ENCODE measurements at regions not wholly inside any gene's neighbourhood (a gene's known extent, or its start where the extent isn't known, plus 50 kb on each side); places are given as distances from the start of the nearest gene placed in this dataset.

GRCh38 chr1:187411118-187411517 is 582.4 kb downstream of the PLA2G4A start:
- Histone ChIP-seq H3K9me3 (ENCODE audit: control insufficient read depth, insufficient read depth, low read length) (no peaks in the 10 kb centered on the region), H3K27me3 (ENCODE audit: control insufficient read depth, insufficient read depth, low read length) (no peaks in the 10 kb centered on the region), H3K27ac (ENCODE audit: low read length) (no peak overlapping the region), H3K4me3 (ENCODE audit: low read length) (no peak overlapping the region), H3K4me1 (ENCODE audit: control insufficient read depth, insufficient read depth, low read length) (no peaks in the 10 kb centered on the region), H3K36me3 (ENCODE audit: control insufficient read depth, insufficient read depth, low read length) (no peaks in the 10 kb centered on the region)
- no peak for DNase-seq (ENCODE audit: low read depth, low spot score)
- no CpG with 5 or more reads among the region's 3 CpGs for WGBS (ENCODE audit: insufficient coverage, insufficient read length)

GRCh38 chr1:187413405-187414169 is 584.8 kb downstream of the PLA2G4A start:
- no peaks in the 10 kb centered on the region for H3K27me3 ChIP-seq (ENCODE audit: control insufficient read depth, insufficient read depth, low read length)
- no peaks in the 10 kb centered on the region for H3K9me3 ChIP-seq (ENCODE audit: control insufficient read depth, insufficient read depth, low read length)
- H3K4me1 ChIP-seq (ENCODE audit: control insufficient read depth, insufficient read depth, low read length), result no peaks in the 10 kb centered on the region
- WGBS (ENCODE audit: insufficient coverage, insufficient read length), result no CpG with 5 or more reads among the region's 2 CpGs
- no peak for DNase-seq (ENCODE audit: low read depth, low spot score)
- H3K27ac ChIP-seq (ENCODE audit: low read length), result no peak overlapping the region
- H3K36me3 ChIP-seq (ENCODE audit: control insufficient read depth, insufficient read depth, low read length), result no peaks in the 10 kb centered on the region
- H3K4me3 ChIP-seq (ENCODE audit: low read length), result no peak overlapping the region

DNA sequence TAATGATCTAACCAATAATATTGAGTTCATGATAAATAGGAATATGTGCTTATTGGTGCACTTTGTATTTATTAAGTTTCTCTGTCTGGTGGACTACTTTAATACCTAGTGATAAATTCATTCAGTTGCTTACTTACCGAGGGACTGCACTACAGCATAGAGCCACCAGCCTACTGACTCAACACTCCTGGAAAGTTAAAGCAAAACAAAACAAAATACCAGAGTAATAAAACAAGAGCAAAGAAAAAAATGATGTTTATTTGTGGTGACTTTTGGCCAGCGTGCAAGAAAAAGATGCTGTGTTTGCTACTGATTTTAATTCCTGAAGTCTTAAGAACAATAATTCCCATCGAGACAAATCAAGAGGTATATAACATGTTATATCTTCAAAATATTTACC is 586.3 kb downstream of the PLA2G4A start:
- no peak for DNase-seq (ENCODE audit: low read depth, low spot score)
- Histone ChIP-seq H3K4me1 (ENCODE audit: control insufficient read depth, insufficient read depth, low read length) (no peaks in the 10 kb centered on the region), H3K9me3 (ENCODE audit: control insufficient read depth, insufficient read depth, low read length) (no peaks in the 10 kb centered on the region), H3K4me3 (ENCODE audit: low read length) (no peak overlapping the region), H3K27ac (ENCODE audit: low read length) (no peak overlapping the region), H3K27me3 (ENCODE audit: control insufficient read depth, insufficient read depth, low read length) (no peaks in the 10 kb centered on the region), H3K36me3 (ENCODE audit: control insufficient read depth, insufficient read depth, low read length) (no peaks in the 10 kb centered on the region)
- WGBS (ENCODE audit: insufficient coverage, insufficient read length), result no CpG with 5 or more reads among the region's 3 CpGs

DNA sequence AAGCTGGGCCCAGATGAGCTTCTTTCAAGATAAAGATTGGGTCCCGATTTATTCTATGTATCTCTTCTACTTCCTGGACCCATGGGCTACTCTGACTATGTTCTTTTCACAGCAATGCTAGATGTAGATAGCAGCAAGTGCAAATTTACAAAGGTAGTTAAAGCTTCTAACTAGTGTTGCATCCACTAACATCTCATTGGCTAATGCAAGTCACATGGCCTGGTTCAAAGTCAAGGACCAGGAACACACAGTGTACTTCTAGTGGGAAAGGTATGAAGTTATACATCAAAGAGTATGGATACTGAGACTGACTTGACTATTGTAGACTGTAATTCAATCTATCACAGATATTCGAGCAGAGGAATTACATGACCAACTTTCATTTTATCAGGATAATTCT is 588.8 kb downstream of the PLA2G4A start:
- H3K4me3 ChIP-seq (ENCODE audit: low read length), result no peak overlapping the region
- whole genome bisulfite sequencing (ENCODE audit: insufficient coverage, insufficient read length), result no CpG with 5 or more reads among the region's 2 CpGs
- no peaks in the 10 kb centered on the region for H3K9me3 ChIP-seq (ENCODE audit: control insufficient read depth, insufficient read depth, low read length)
- DNase-seq (ENCODE audit: low read depth, low spot score), result no peak
- H3K36me3 ChIP-seq (ENCODE audit: control insufficient read depth, insufficient read depth, low read length), result no peaks in the 10 kb centered on the region
- H3K27ac ChIP-seq (ENCODE audit: low read length), result no peak overlapping the region
- no peaks in the 10 kb centered on the region for H3K4me1 ChIP-seq (ENCODE audit: control insufficient read depth, insufficient read depth, low read length)
- H3K27me3 ChIP-seq (ENCODE audit: control insufficient read depth, insufficient read depth, low read length), result no peaks in the 10 kb centered on the region

- Histone ChIP-seq H3K4me1 (ENCODE audit: control insufficient read depth, insufficient read depth, low read length) (no peaks in the 10 kb centered on the region), H3K27ac (ENCODE audit: low read length) (no peak overlapping the region), H3K36me3 (ENCODE audit: control insufficient read depth, insufficient read depth, low read length) (no peaks in the 10 kb centered on the region), H3K4me3 (ENCODE audit: low read length) (no peak overlapping the region), H3K27me3 (ENCODE audit: control insufficient read depth, insufficient read depth, low read length) (no peaks in the 10 kb centered on the region), H3K9me3 (ENCODE audit: control insufficient read depth, insufficient read depth, low read length) (no peaks in the 10 kb centered on the region)
- WGBS (ENCODE audit: insufficient coverage, insufficient read length), result no CpG with 5 or more reads among the region's 1 CpG
- DNase-seq (ENCODE audit: low read depth, low spot score), result no peak
Measured at GRCh38 chr1:187433598-187433997, 604.8 kb downstream of the PLA2G4A start.

DNA sequence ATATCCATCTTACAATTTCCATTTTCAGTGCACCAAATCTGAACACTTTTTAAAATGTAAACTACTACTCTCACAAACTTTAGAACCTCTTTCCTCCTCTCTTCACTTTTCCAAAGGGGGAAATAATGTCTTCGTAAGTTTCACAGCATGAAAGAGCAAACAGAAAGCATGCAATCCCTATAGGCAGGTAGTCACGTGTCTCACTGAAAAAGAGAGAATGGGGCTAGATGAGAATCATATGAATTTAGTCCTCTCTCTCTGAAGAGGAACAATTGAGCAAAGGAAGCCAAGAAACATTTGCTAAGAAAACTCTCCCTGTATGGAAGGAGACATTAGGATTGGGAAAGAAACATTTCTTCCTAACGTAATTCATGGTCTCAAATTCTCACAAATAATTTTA is 613.9 kb downstream of the PLA2G4A start:
- Histone ChIP-seq H3K27ac (ENCODE audit: low read length) (no peak overlapping the region), H3K4me3 (ENCODE audit: low read length) (no peak overlapping the region), H3K9me3 (ENCODE audit: control insufficient read depth, insufficient read depth, low read length) (no peaks in the 10 kb centered on the region), H3K36me3 (ENCODE audit: control insufficient read depth, insufficient read depth, low read length) (no peaks in the 10 kb centered on the region), H3K4me1 (ENCODE audit: control insufficient read depth, insufficient read depth, low read length) (no peaks in the 10 kb centered on the region; the same call in 1 of the 2 replicates), H3K27me3 (ENCODE audit: control insufficient read depth, insufficient read depth, low read length) (no peaks in the 10 kb centered on the region)
- DNase-seq (ENCODE audit: low read depth, low spot score), result no peak
- WGBS (ENCODE audit: insufficient coverage, insufficient read length), result no CpG with 5 or more reads among the region's 3 CpGs

GRCh38 chr1:187443939-187444338 is 615.2 kb downstream of the PLA2G4A start:
- WGBS (ENCODE audit: insufficient coverage, insufficient read length), result no CpG with 5 or more reads among the region's 3 CpGs
- no peak for DNase-seq (ENCODE audit: low read depth, low spot score)

GRCh38 chr1:187445066-187445465 is 616.3 kb downstream of the PLA2G4A start:
- no peak for DNase-seq (ENCODE audit: low read depth, low spot score)
- Histone ChIP-seq H3K9me3 (ENCODE audit: control insufficient read depth, insufficient read depth, low read length) (no peaks in the 10 kb centered on the region), H3K4me3 (ENCODE audit: low read length) (no peak overlapping the region), H3K27me3 (ENCODE audit: control insufficient read depth, insufficient read depth, low read length) (no peaks in the 10 kb centered on the region), H3K27ac (ENCODE audit: low read length) (no peak overlapping the region), H3K4me1 (ENCODE audit: control insufficient read depth, insufficient read depth, low read length) (no peaks in the 10 kb centered on the region; the same call in 1 of the 2 replicates), H3K36me3 (ENCODE audit: control insufficient read depth, insufficient read depth, low read length) (no peaks in the 10 kb centered on the region)
- WGBS (ENCODE audit: insufficient coverage, insufficient read length), result no CpG with 5 or more reads among the region's 2 CpGs

More at GRCh38 chr1:187443939-187444338, 615.2 kb downstream of the PLA2G4A start:
- Histone ChIP-seq H3K36me3 (ENCODE audit: control insufficient read depth, insufficient read depth, low read length) (no peaks in the 10 kb centered on the region), H3K4me1 (ENCODE audit: control insufficient read depth, insufficient read depth, low read length) (no peaks in the 10 kb centered on the region; the same call in 1 of the 2 replicates), H3K27me3 (ENCODE audit: control insufficient read depth, insufficient read depth, low read length) (no peaks in the 10 kb centered on the region), H3K4me3 (ENCODE audit: low read length) (no peak overlapping the region), H3K27ac (ENCODE audit: low read length) (no peak overlapping the region), H3K9me3 (ENCODE audit: control insufficient read depth, insufficient read depth, low read length) (no peaks in the 10 kb centered on the region)

DNA sequence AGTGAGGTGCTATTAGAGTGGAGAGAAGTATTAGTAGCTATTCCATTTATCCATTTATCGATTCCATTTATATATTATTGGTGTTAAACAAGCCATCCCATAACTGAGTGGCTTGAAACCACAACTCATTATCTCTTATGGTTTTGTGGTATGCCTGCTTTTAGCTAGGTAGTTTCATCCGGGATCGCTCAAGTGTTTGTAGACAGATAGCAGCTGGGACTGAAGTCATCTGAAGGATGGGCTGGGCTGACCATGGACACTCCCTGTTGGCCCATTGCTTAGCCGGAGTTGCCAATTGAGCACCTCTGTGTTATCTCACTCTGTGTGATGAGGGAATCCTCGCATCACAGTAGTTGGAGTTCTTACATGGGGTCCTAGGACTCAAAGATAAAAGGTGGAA is 622.5 kb downstream of the PLA2G4A start:
- H3K27ac ChIP-seq (ENCODE audit: low read length), result no peak overlapping the region
- no peaks in the 10 kb centered on the region for H3K36me3 ChIP-seq (ENCODE audit: control insufficient read depth, insufficient read depth, low read length)
- H3K4me3 ChIP-seq (ENCODE audit: low read length), result no peak overlapping the region
- no peaks in the 10 kb centered on the region for H3K4me1 ChIP-seq (ENCODE audit: control insufficient read depth, insufficient read depth, low read length)
- no peaks in the 10 kb centered on the region for H3K27me3 ChIP-seq (ENCODE audit: control insufficient read depth, insufficient read depth, low read length)
- WGBS (ENCODE audit: insufficient coverage, insufficient read length), result no CpG with 5 or more reads among the region's 5 CpGs
- no peak for DNase-seq (ENCODE audit: low read depth, low spot score)
- H3K9me3 ChIP-seq (ENCODE audit: control insufficient read depth, insufficient read depth, low read length), result no peaks in the 10 kb centered on the region

GRCh38 chr1:187454010-187454409 is 625.3 kb downstream of the PLA2G4A start:
- H3K4me3 ChIP-seq (ENCODE audit: low read length), result no peak overlapping the region
- H3K27ac ChIP-seq (ENCODE audit: low read length), result no peak overlapping the region
- DNase-seq (ENCODE audit: low read depth, low spot score), result no peak
- no peaks in the 10 kb centered on the region for H3K36me3 ChIP-seq (ENCODE audit: control insufficient read depth, insufficient read depth, low read length)
- H3K27me3 ChIP-seq (ENCODE audit: control insufficient read depth, insufficient read depth, low read length), result no peaks in the 10 kb centered on the region
- H3K4me1 ChIP-seq (ENCODE audit: control insufficient read depth, insufficient read depth, low read length), result no peaks in the 10 kb centered on the region
- no peaks in the 10 kb centered on the region for H3K9me3 ChIP-seq (ENCODE audit: control insufficient read depth, insufficient read depth, low read length)
- WGBS (ENCODE audit: insufficient coverage, insufficient read length), result no CpG with 5 or more reads among the region's 3 CpGs

DNA sequence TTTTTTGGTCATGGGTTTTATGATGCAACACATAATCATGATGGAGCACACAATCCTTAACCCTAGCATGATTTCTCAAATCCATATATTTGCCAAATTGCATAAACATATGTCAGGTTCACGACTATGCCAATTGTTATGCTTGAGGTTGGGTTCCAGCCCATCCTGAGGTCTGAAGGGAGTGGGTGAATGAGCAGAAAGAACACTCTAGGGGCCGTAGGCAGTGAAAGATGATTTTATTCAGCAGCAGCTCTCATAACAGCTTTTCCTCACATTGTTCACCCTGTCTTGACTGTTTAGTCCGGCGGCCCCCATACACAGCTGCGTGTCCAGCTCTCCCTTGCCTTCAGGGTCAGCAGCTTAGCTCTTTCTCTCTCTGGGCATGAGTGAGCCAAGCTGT is 627.7 kb downstream of the PLA2G4A start:
- WGBS (ENCODE audit: insufficient coverage, insufficient read length), result no CpG with 5 or more reads among the region's 5 CpGs
- H3K9me3 ChIP-seq (ENCODE audit: control insufficient read depth, insufficient read depth, low read length), result no peaks in the 10 kb centered on the region

More for the DNA sequence above, 627.7 kb downstream of the PLA2G4A start:
- H3K4me3 ChIP-seq (ENCODE audit: low read length), result no peak overlapping the region
- H3K4me1 ChIP-seq (ENCODE audit: control insufficient read depth, insufficient read depth, low read length), result no peaks in the 10 kb centered on the region
- H3K27me3 ChIP-seq (ENCODE audit: control insufficient read depth, insufficient read depth, low read length), result no peaks in the 10 kb centered on the region
- DNase-seq (ENCODE audit: low read depth, low spot score), result no peak
- H3K27ac ChIP-seq (ENCODE audit: low read length), result no peak overlapping the region
- H3K36me3 ChIP-seq (ENCODE audit: control insufficient read depth, insufficient read depth, low read length), result no peaks in the 10 kb centered on the region

Data from iPS DF 6.9 (cell line).